22Rv1 (cell line): ENCODE measurements at regions not wholly inside any gene's neighbourhood (a gene's known extent, or its start where the extent isn't known, plus 50 kb on each side); places are given as distances from the start of the nearest gene placed in this dataset.

Experiments
- CTCF ChIP-seq: fragments of 450-650 bp; IDR thresholded peaks from 2 replicates; pipeline ENCODE4 v1.5.1; 2017; ENCODE audit warnings: mild to moderate bottlenecking
- ZFX ChIP-seq: fragments of 450-650 bp; IDR thresholded peaks from 2 replicates; pipeline ENCODE4 v1.6.1; 2017; ENCODE audit warnings: antibody characterized with exemption, borderline replicate concordance

DNA sequence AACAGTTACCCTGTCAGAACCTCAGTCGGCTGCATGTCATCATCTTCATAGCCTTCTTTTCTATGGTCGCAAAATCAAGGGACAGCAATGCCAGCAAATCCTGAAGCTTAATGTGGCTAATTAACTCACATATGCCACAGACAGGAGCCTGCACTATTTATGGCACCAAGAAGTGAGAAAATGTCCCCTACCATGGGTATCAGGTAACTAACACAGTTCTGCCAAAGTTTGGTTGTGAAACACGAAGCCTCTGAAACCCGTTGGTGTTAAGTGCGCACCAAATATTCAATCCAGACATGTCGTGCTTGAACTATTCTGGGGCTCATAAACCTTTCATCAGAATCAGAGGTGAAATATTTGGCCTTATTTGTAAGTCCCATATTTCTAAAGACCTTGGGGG, 63.3 kb downstream of the EVX1 start:
- no peak for TF ChIP-seq CTCF
- no peak for TF ChIP-seq ZFX
